Tibial nerve (tissue), 4 donors: ENCODE measurements at regions not wholly inside any gene's neighbourhood (a gene's known extent, or its start where the extent isn't known, plus 50 kb on each side); places are given as distances from the start of the nearest gene placed in this dataset.

Experiments used
- DNase-seq, 2 donors: peaks; one replicate each; pipeline ENCODE4 v3.0.0-alpha.2; 2019; ENCODE audit warnings: low spot score in 2 of 2
- H3K27ac ChIP-seq, 4 donors: fragments of 200-600 bp; sonication (generic) in 3 of 4; one replicate each; pipeline ENCODE4 v1.5.1; 2017 to 2019; ENCODE audit warnings: mild to moderate bottlenecking in 1 of 4
- H3K27me3 ChIP-seq, 2 donors: fragments of 200-600 bp; sonication (generic) in 1 of 2; one replicate each; pipeline versions ENCODE4 v1.5.1 to v1.6.0; 2017 to 2019
- H3K36me3 ChIP-seq, 3 donors: fragments of 200-600 bp; sonication (generic); one replicate each; pipeline ENCODE4 v1.5.1; 2018 to 2019
- H3K4me1 ChIP-seq, 4 donors: fragments of 200-600 bp; sonication (generic) in 3 of 4; one replicate each; pipeline ENCODE4 v1.5.1; 2017 to 2019
- H3K4me3 ChIP-seq, 4 donors: fragments of 200-600 bp; sonication (generic) in 3 of 4; one replicate each; pipeline ENCODE4 v1.5.1; 2017 to 2019; ENCODE audit warnings: mild to moderate bottlenecking in 1 of 4, moderate library complexity in 1 of 4
- H3K9me3 ChIP-seq, 4 donors: fragments of 200-600 bp; sonication (generic) in 3 of 4; one replicate each; pipeline ENCODE4 v1.5.1; 2017 to 2019
- CTCF ChIP-seq, 5 experiments: fragments of 200-600 bp in 3 of 5; fragments of 450-650 bp in 2 of 5; sonication (generic) in 3 of 5; IDR thresholded peaks; one replicate each; pipeline ENCODE4 v1.5.1; 2016 to 2019; ENCODE audit warnings: antibody characterized with exemption in 5 of 5, mild to moderate bottlenecking in 3 of 5, moderate library complexity in 2 of 5
- EP300 ChIP-seq, 2 donors: sonication (generic); formaldehyde crosslinking; IDR thresholded peaks; one replicate each; pipeline ENCODE4 v1.6.1; 2017; ENCODE audit warnings: antibody characterized with exemption in 2 of 2, mild to moderate bottlenecking in 1 of 2
- POLR2A ChIP-seq, 2 donors: fragments of 450-650 bp; IDR thresholded peaks; one replicate each; pipeline ENCODE4 v1.6.1; 2017; ENCODE audit warnings: antibody characterized with exemption in 2 of 2, mild to moderate bottlenecking in 2 of 2, moderate library complexity in 2 of 2
- WGBS, 2 donors: methylation state at CpG; one replicate each; pipeline ENCODE4 v1.1.5; 2018; 5-methylcytosine and 5-hydroxymethylcytosine counted together

GRCh38 chr18:45218436-45218835 lies 396.8 kb upstream of the SLC14A2 start:
- Histone ChIP-seq H3K4me3 (no peak overlapping the region), H3K27ac (no peak overlapping the region), H3K36me3 (no peaks in the 10 kb centered on the region), H3K9me3 (no peaks in the 10 kb centered on the region), H3K4me1 (no peaks in the 10 kb centered on the region), H3K27me3 (no peaks in the 10 kb centered on the region)
- WGBS, 2 donors = 70 to 75% methylated on average over 6 of the region's 6 CpGs
- DNase-seq = no peak
- TF ChIP-seq CTCF (IDR thresholded peaks at IDR 0.05) (no peak), EP300 (IDR thresholded peaks at IDR 0.05) (no peak)

GRCh38 chr18:45221363-45221762 lies 393.9 kb upstream of the SLC14A2 start:
- no peak overlapping the region for H3K27ac ChIP-seq
- TF ChIP-seq EP300 (IDR thresholded peaks at IDR 0.05) = no peak
- H3K9me3 ChIP-seq = no peaks in the 10 kb centered on the region
- H3K36me3 ChIP-seq = no peaks in the 10 kb centered on the region
- no peak for DNase-seq
- H3K4me1 ChIP-seq = no peaks in the 10 kb centered on the region
- WGBS, 2 donors = 67 to 72% methylated on average over 5 of the region's 5 CpGs
- no peak overlapping the region for H3K4me3 ChIP-seq
- no peaks in the 10 kb centered on the region for H3K27me3 ChIP-seq

GRCh38 chr18:45222180-45222579 lies 393.1 kb upstream of the SLC14A2 start:
- no peak for DNase-seq
- Histone ChIP-seq H3K27ac (no peak overlapping the region), H3K9me3 (peaks cover 0 to 4% (median 0%) of the 10 kb centered on the region in 4 donors), H3K27me3 (no peaks in the 10 kb centered on the region), H3K36me3 (no peaks in the 10 kb centered on the region), H3K4me3 (no peak overlapping the region), H3K4me1 (no peaks in the 10 kb centered on the region)
- no peak for TF ChIP-seq POLR2A (IDR thresholded peaks at IDR 0.05)
- no peak for TF ChIP-seq CTCF (IDR thresholded peaks at IDR 0.05)
- TF ChIP-seq EP300 (IDR thresholded peaks at IDR 0.05) = no peak
- WGBS, 2 donors = 52 to 59% methylated on average over 3 of the region's 3 CpGs

GRCh38 chr18:45227001-45227742 lies 388.1 kb upstream of the SLC14A2 start:
- DNase-seq = no peak
- H3K36me3 ChIP-seq = no peaks in the 10 kb centered on the region
- no peak for TF ChIP-seq CTCF (IDR thresholded peaks at IDR 0.05)
- TF ChIP-seq EP300 (IDR thresholded peaks at IDR 0.05) = no peak
- no peak for TF ChIP-seq POLR2A (IDR thresholded peaks at IDR 0.05)
- WGBS, 2 donors = 87 to 96% methylated on average over 1 of the region's 1 CpG
- peaks cover 0 to 4% (median 0%) of the 10 kb centered on the region in 4 donors for H3K9me3 ChIP-seq
- H3K4me3 ChIP-seq = no peak overlapping the region
- H3K27me3 ChIP-seq = no peaks in the 10 kb centered on the region
- H3K4me1 ChIP-seq = no peaks in the 10 kb centered on the region
- no peak overlapping the region for H3K27ac ChIP-seq

- no peak overlapping the region for H3K27ac ChIP-seq
- TF ChIP-seq POLR2A (IDR thresholded peaks at IDR 0.05) = no peak
- no peak for TF ChIP-seq CTCF (IDR thresholded peaks at IDR 0.05)
- no peak for TF ChIP-seq EP300 (IDR thresholded peaks at IDR 0.05)
- no peaks in the 10 kb centered on the region for H3K36me3 ChIP-seq
- no peaks in the 10 kb centered on the region for H3K27me3 ChIP-seq
- 80 to 81% methylated on average over 7 of the region's 7 CpGs for WGBS, 2 donors
- no peak overlapping the region for H3K4me3 ChIP-seq
- peaks cover 0 to 4% (median 0%) of the 10 kb centered on the region in 4 donors for H3K9me3 ChIP-seq
- no peaks in the 10 kb centered on the region for H3K4me1 ChIP-seq
- DNase-seq = no peak
These were observed 386.4 kb upstream of the SLC14A2 start for GRCh38 chr18:45228796-45229388.
